ENCODE measurements at regions not wholly inside any gene's neighbourhood (a gene's known extent, or its start where the extent isn't known, plus 50 kb on each side); places are given as distances from the start of the nearest gene placed in this dataset.

- no peak for TF ChIP-seq CTCF (IDR thresholded peaks at IDR 0.05)
- no peak for TF ChIP-seq EZH2 (IDR thresholded peaks at IDR 0.05; ENCODE audit: borderline replicate concordance, insufficient read depth, low read depth, low read length, poor library complexity, severe bottlenecking)
Measured at GRCh38 chr11:76287227-76287626, 80.9 kb upstream of the WNT11 start.
